Neural cell (in vitro differentiated cells): ENCODE measurements at regions not wholly inside any gene's neighbourhood (a gene's known extent, or its start where the extent isn't known, plus 50 kb on each side); places are given as distances from the start of the nearest gene placed in this dataset.

Experiments
- EZH2 ChIP-seq: fragments of 200-600, 300-800 bp; shearing (Covaris generic), sonication (generic); IDR thresholded peaks from 2 replicates; pipeline ENCODE4 v1.6.1; 2014; ENCODE audit warnings: antibody characterized with exemption, low read length, borderline replicate concordance, mild to moderate bottlenecking; ENCODE audit not compliant: insufficient read depth, poor library complexity, severe bottlenecking
- TF ChIP-seq, protein P1 (sequence below): fragments of 450-650 bp; IDR thresholded peaks from 2 replicates; pipeline ENCODE4 v1.5.1; 2014; ENCODE audit warnings: antibody characterized with exemption, mild to moderate bottlenecking, moderate library complexity; ENCODE audit not compliant: poor library complexity, severe bottlenecking

DNA sequence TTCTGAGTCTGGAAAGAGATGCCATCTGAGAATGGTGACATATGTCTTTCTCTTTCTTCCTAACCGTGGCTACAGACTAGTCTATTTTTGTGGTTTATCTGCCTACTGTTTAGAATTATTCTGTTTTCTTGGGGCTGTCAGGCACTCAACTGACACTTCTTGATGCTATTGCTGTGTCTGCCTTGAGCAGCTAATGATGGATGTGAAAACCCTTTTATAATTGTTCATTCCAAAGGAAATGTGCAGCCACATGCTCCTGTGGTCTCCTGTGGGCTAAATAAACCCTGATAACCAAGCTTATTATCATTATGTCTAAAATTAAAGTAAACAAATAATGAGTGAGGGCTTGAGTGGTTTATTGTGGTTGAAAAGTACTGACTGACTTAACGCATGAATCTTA, 52.7 kb upstream of the CXADR start:
- no peak for TF ChIP-seq EZH2
- TF ChIP-seq, protein P1, sequence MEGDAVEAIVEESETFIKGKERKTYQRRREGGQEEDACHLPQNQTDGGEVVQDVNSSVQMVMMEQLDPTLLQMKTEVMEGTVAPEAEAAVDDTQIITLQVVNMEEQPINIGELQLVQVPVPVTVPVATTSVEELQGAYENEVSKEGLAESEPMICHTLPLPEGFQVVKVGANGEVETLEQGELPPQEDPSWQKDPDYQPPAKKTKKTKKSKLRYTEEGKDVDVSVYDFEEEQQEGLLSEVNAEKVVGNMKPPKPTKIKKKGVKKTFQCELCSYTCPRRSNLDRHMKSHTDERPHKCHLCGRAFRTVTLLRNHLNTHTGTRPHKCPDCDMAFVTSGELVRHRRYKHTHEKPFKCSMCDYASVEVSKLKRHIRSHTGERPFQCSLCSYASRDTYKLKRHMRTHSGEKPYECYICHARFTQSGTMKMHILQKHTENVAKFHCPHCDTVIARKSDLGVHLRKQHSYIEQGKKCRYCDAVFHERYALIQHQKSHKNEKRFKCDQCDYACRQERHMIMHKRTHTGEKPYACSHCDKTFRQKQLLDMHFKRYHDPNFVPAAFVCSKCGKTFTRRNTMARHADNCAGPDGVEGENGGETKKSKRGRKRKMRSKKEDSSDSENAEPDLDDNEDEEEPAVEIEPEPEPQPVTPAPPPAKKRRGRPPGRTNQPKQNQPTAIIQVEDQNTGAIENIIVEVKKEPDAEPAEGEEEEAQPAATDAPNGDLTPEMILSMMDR = no peak
